22Rv1 (cell line): ENCODE measurements at regions not wholly inside any gene's neighbourhood (a gene's known extent, or its start where the extent isn't known, plus 50 kb on each side); places are given as distances from the start of the nearest gene placed in this dataset.

Experiments used
- H3K27ac ChIP-seq: fragments of 450-650 bp; 2 replicates; pipeline ENCODE4 v1.5.1; 2017
- CTCF ChIP-seq: fragments of 450-650 bp; IDR thresholded peaks from 2 replicates; pipeline ENCODE4 v1.5.1; 2017; ENCODE audit warnings: mild to moderate bottlenecking
- ZFX ChIP-seq: fragments of 450-650 bp; IDR thresholded peaks from 2 replicates; pipeline ENCODE4 v1.6.1; 2017; ENCODE audit warnings: antibody characterized with exemption, borderline replicate concordance

GRCh38 chr2:122423934-122424333 lies 668.5 kb downstream of the TSN start:
- no peak overlapping the region for H3K27ac ChIP-seq
- TF ChIP-seq CTCF: no peak
- no peak for TF ChIP-seq ZFX

DNA sequence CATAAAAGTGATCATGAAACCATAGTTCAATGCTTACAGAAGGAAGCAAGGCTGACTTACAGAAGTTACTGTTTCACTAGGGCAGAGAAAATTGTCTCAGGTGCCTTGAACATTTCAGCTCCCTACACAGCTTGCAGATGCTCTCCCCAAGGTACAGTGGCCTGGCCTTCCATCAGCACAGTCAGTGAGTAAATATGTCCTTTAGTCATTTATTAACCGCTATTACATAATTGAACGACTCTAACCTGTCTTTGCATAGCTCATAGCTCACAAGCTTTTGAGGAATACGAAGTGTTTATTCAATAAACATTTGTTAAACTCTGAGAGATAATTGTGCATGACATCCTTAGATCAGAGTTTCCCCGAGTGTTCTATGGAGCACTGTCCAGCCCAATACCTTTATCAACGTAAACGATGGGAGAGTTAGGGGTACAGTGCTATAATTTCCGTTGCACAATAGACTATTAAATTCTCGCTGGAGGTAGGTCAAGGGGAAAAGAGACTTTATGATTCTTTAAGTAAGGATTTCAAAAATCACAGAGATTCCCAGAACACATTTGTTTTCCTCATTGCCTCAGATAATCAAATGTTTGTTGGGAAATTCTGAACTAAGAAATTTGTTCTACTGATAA lies 677.8 kb downstream of the TSN start:
- H3K27ac ChIP-seq: no peak overlapping the region
- TF ChIP-seq CTCF (no peak), ZFX (no peak)

DNA sequence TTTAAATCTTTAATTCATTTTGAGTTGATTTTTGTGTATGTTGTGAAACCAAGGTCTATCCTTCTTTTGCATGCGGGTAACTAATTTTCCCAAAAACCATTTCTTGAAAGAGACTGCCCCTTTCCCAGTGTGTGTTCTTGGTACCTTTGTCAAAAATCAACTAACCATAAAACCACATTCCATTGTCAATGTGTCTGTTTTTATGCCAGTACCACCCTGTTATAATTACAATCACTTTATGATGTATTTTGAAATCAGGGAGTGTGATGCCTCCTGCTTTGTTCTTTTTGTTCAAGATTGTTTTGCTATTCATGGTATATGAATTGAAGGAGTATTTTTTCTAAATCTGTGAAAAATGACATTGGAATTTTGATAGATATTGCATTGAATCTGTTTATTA lies 689.6 kb downstream of the TSN start:
- no peak overlapping the region for H3K27ac ChIP-seq
- TF ChIP-seq ZFX (no peak), CTCF (no peak)

- H3K27ac ChIP-seq: no peak overlapping the region
- TF ChIP-seq CTCF: no peak
- TF ChIP-seq ZFX: no peak
These were observed 691.3 kb downstream of the TSN start for GRCh38 chr2:122446761-122447160.

- TF ChIP-seq ZFX: no peak
- TF ChIP-seq CTCF: no peak
These were observed 691.8 kb downstream of the TSN start for GRCh38 chr2:122447237-122447636.

GRCh38 chr2:122451040-122451439 lies 695.6 kb downstream of the TSN start:
- no peak overlapping the region for H3K27ac ChIP-seq
- peak; percentile 53 for TF ChIP-seq CTCF
- no peak for TF ChIP-seq ZFX

More at GRCh38 chr2:122447237-122447636, 691.8 kb downstream of the TSN start:
- H3K27ac ChIP-seq: no peak overlapping the region

GRCh38 chr2:122451697-122452096 lies 696.2 kb downstream of the TSN start:
- no peak for TF ChIP-seq ZFX
- TF ChIP-seq CTCF: no peak
- no peak overlapping the region for H3K27ac ChIP-seq
